CD8-positive, alpha-beta memory T cell (primary cell): ENCODE measurements at regions not wholly inside any gene's neighbourhood (a gene's known extent, or its start where the extent isn't known, plus 50 kb on each side); places are given as distances from the start of the nearest gene placed in this dataset.

ENCODE experiments used
- CTCF ChIA-PET: fragments of 350-600 bp; sonication (Branson Sonifier 250); formaldehyde crosslinking; loops from one replicate; lab custom pipeline; 2021; ENCODE audit warnings: antibody characterized with exemption; lab: Charles Lee
- POLR2A ChIA-PET: fragments of 350-600 bp; sonication (Branson Sonifier 250); formaldehyde crosslinking; loops from one replicate; lab custom pipeline; 2021; ENCODE audit warnings: antibody characterized with exemption; lab: Charles Lee
- DNase-seq, 5 donors: peaks; one replicate each; pipeline versions ENCODE4 v3.0.0 to v3.0.0-alpha.2; 2020 to 2022; ENCODE audit warnings: mixed read lengths in 1 of 5
- H3K27ac ChIP-seq: one replicate; pipeline ENCODE4 v1.7.0; 2013; ENCODE audit warnings: low read depth, mild to moderate bottlenecking, low read length, moderate library complexity
- H3K27me3 ChIP-seq: 2 replicates; pipeline ENCODE4 v1.7.0; 2013; ENCODE audit warnings: low read length, mild to moderate bottlenecking; ENCODE audit not compliant: insufficient read depth, poor library complexity, severe bottlenecking
- H3K36me3 ChIP-seq: 2 replicates; pipeline ENCODE4 v1.7.0; 2013; ENCODE audit warnings: mild to moderate bottlenecking, low read length, moderate library complexity; ENCODE audit not compliant: insufficient read depth
- H3K4me1 ChIP-seq: 2 replicates; pipeline ENCODE4 v1.7.0; 2013; ENCODE audit warnings: mild to moderate bottlenecking, low read length, moderate library complexity; ENCODE audit not compliant: insufficient read depth
- H3K4me3 ChIP-seq: 2 replicates; pipeline ENCODE4 v1.7.0; 2013; ENCODE audit warnings: mild to moderate bottlenecking, low read length
- H3K9me3 ChIP-seq: 2 replicates; pipeline ENCODE4 v1.7.0; 2013; ENCODE audit warnings: mild to moderate bottlenecking, low read length
- H3K27ac Mint-ChIP-seq, 8 donors: one replicate each; pipeline ENCODE4 v1.8.0; 2020 to 2021; ENCODE audit warnings: mixed read lengths in 8 of 8, mild to moderate bottlenecking in 6 of 8, inconsistent platforms in 3 of 8, moderate library complexity in 3 of 8
- H3K27me3 Mint-ChIP-seq, 2 donors: one replicate each; pipeline ENCODE4 v1.8.0; 2020 to 2021; ENCODE audit warnings: mixed read lengths in 2 of 2, mild to moderate bottlenecking in 1 of 2, moderate library complexity in 1 of 2
- H3K36me3 Mint-ChIP-seq, 3 donors: one replicate each; pipeline ENCODE4 v1.8.0; 2020 to 2021; ENCODE audit warnings: mixed read lengths in 3 of 3, inconsistent platforms in 1 of 3, mild to moderate bottlenecking in 1 of 3
- H3K4me1 Mint-ChIP-seq, 3 donors: one replicate each; pipeline ENCODE4 v1.8.0; 2020 to 2021; ENCODE audit warnings: mixed read lengths in 3 of 3, inconsistent platforms in 1 of 3, mild to moderate bottlenecking in 1 of 3
- H3K4me3 Mint-ChIP-seq, 7 donors: one replicate each; pipeline ENCODE4 v1.8.0; 2020 to 2021; ENCODE audit warnings: mixed read lengths in 7 of 7, mild to moderate bottlenecking in 6 of 7, moderate library complexity in 4 of 7, inconsistent platforms in 2 of 7
- H3K9me3 Mint-ChIP-seq, 5 donors: one replicate each; pipeline ENCODE4 v1.8.0; 2020 to 2022; ENCODE audit warnings: mixed read lengths in 5 of 5, mild to moderate bottlenecking in 3 of 5, moderate library complexity in 2 of 5, inconsistent platforms in 1 of 5

DNA sequence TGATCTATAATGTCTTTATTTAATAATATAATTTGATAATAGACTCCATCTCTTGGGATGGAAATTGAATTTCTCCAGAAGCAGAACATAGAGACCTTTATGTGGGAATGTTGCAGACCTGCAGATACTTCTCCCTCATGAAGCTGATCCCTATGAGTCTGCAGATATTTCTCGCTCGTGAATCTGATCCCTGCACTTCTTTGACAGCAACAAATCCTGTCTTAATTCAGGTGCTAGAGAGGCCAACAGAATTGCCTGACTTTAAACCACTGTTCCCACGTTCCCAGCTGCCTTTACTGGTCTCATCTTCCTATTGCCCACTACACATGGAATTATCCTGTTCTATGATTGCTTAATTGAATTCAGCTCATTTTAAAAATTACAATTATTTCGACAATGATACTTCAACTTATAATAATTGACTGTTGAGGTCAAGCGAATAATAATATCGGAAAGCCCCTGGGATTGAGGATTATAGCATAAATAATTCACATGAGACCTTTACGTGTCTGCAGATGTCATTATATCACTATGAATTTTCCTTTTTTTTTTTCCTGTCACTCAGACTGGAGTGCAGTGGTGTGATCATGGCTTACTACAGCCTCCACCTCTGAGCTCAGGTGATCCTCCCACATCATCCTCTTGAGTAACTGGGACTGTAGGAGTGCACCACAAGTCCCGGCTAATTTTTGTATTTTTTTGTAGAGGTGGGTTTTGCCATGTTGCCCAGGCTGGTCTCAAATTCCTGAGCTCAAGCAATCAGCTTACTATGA lies 486.4 kb upstream of the ADARB2 start:
- peaks cover 0 to 3% (median 2%) of the 10 kb centered on the region in 3 donors for H3K4me1 Mint-ChIP-seq
- no peak overlapping the region for H3K27ac Mint-ChIP-seq
- no peaks in the 10 kb centered on the region for H3K4me1 ChIP-seq
- peaks cover 0 to 2% of the 10 kb centered on the region in 2 donors for H3K27me3 Mint-ChIP-seq
- H3K27ac ChIP-seq = no peak overlapping the region
- no peaks in the 10 kb centered on the region for H3K27me3 ChIP-seq
- H3K36me3 Mint-ChIP-seq = no peaks in the 10 kb centered on the region
- peaks cover 0 to 3% (median 0%) of the 10 kb centered on the region in 5 donors for H3K9me3 Mint-ChIP-seq
- H3K36me3 ChIP-seq = no peaks in the 10 kb centered on the region
- ChIA-PET CTCF (no interaction called here), POLR2A (no interaction called here)
- no peak overlapping the region for H3K4me3 ChIP-seq
- H3K9me3 ChIP-seq = no peaks in the 10 kb centered on the region
- no peak overlapping the region for H3K4me3 Mint-ChIP-seq
- DNase-seq = no peak

DNA sequence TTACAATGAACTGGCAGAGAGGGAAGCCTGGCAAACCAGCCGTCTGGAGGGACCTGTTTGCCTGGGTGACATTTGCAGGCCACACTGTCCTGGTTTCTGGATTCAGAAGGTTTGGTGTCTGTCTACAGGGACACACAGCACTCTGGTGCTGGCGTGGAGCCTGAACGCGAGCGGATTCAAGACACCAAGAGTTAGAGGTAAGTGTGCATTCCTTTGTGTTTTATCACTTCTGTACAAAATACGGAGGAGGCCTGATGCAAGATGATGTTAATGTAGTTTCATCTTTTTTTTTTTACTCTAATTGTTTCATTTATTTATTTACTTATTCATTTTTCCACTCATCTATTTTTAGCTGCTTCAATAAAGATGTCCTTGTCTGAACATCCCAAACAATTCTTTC lies 485.3 kb upstream of the ADARB2 start:
- no peaks in the 10 kb centered on the region for H3K27me3 ChIP-seq
- Mint-ChIP-seq H3K27ac (no peak overlapping the region), H3K4me1 (peaks cover 0 to 3% (median 2%) of the 10 kb centered on the region in 3 donors), H3K36me3 (no peaks in the 10 kb centered on the region), H3K27me3 (peaks cover 0 to 2% of the 10 kb centered on the region in 2 donors), H3K4me3 (no peak overlapping the region), H3K9me3 (peaks cover 0 to 3% (median 0%) of the 10 kb centered on the region in 5 donors)
- H3K27ac ChIP-seq = no peak overlapping the region
- no peaks in the 10 kb centered on the region for H3K36me3 ChIP-seq
- no peaks in the 10 kb centered on the region for H3K9me3 ChIP-seq
- ChIA-PET CTCF (no interaction called here), POLR2A (no interaction called here)
- H3K4me3 ChIP-seq = no peak overlapping the region
- no peaks in the 10 kb centered on the region for H3K4me1 ChIP-seq
- DNase-seq = no peak

DNA sequence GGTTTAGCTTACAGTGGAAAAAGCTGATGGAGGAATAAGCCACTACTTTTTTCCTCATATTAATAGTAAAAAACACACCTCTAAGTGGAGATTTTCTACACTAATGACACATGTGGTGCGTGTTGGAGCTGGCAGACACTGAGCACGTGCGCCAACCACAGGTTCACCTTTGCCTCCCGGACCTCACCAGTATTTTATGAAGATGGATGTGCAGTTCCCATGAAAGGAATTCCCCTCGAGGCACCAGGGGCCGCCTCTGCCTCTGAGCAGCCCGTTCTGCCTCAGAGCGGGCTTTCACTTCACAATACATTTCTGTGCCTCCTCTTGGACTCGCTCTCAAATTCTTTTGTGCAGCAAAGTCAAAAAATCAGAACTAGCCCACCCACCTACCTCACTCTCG lies 477.5 kb upstream of the ADARB2 start:
- Mint-ChIP-seq H3K9me3 (peaks cover 0 to 2% (median 0%) of the 10 kb centered on the region in 5 donors), H3K36me3 (no peaks in the 10 kb centered on the region), H3K4me1 (no peaks in the 10 kb centered on the region), H3K4me3 (no peak overlapping the region), H3K27me3 (peaks cover 0 to 4% of the 10 kb centered on the region in 2 donors), H3K27ac (no peak overlapping the region)
- no peak for DNase-seq
- Histone ChIP-seq H3K27ac (no peak overlapping the region), H3K27me3 (no peaks in the 10 kb centered on the region), H3K4me3 (no peak overlapping the region), H3K4me1 (no peaks in the 10 kb centered on the region), H3K9me3 (no peaks in the 10 kb centered on the region), H3K36me3 (no peaks in the 10 kb centered on the region)
- POLR2A ChIA-PET = no interaction called here
- CTCF ChIA-PET = no interaction called here

DNA sequence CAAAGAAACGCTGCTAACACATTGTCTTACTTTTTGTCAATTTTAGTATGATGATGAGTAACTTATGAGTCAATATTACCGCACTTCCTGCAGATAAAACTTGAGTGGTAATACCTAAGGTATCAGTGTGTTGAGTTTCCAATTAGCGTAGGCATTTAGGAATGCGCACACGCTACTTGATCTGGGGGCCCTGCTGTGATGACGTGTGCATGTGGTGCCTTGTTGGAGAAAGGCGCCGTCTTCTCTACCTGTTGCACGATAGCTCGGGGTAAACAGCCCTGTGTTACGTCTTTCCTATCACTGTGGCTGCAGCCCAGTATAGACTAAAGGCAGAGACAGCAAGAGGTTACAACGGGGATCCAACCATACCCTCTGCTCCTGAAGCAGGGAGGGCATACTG lies 476.8 kb upstream of the ADARB2 start:
- Histone ChIP-seq H3K9me3 (no peaks in the 10 kb centered on the region), H3K27me3 (no peaks in the 10 kb centered on the region), H3K36me3 (no peaks in the 10 kb centered on the region), H3K4me3 (no peak overlapping the region), H3K27ac (no peak overlapping the region), H3K4me1 (no peaks in the 10 kb centered on the region)
- Mint-ChIP-seq H3K36me3 (no peaks in the 10 kb centered on the region), H3K4me3 (no peak overlapping the region), H3K27ac (no peak overlapping the region), H3K9me3 (peaks cover 0 to 2% (median 0%) of the 10 kb centered on the region in 5 donors), H3K4me1 (no peaks in the 10 kb centered on the region), H3K27me3 (peaks cover 0 to 4% of the 10 kb centered on the region in 2 donors)
- ChIA-PET CTCF (no interaction called here), POLR2A (no interaction called here)
- no peak for DNase-seq

DNA sequence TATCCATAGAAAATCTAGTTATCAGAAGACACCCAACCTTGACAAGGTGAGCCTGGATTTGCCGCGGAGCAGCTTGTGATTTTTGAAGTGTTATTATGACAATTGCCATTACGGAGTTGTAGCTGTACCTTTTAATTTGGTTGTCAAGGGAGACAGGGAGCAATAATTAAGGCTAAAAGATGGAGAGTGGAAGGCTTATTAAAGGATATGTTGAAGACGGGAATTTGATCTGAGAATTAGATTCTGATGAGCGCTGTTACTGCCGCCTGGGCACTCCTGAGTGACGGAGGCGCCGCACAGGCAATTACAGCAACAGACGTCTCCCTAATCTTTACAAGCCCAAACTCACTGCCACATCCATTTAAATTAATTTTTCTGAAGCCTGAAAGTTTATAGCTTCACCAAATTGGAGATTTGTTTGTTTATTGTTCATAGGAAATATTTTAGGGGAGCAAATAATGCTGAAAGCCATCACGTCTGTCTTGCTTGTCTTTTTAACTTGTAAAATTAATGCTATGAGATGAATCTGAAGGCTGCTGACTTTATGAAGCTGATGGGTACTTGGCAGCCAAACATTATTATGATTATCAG lies 475.0 kb upstream of the ADARB2 start:
- H3K36me3 Mint-ChIP-seq = no peaks in the 10 kb centered on the region
- H3K27ac ChIP-seq = no peak overlapping the region
- H3K9me3 ChIP-seq = no peaks in the 10 kb centered on the region
- no peak for DNase-seq
- peaks cover 0 to 2% (median under 1%) of the 10 kb centered on the region in 5 donors for H3K9me3 Mint-ChIP-seq
- CTCF ChIA-PET = no interaction called here
- H3K4me3 ChIP-seq = no peak overlapping the region
- no peak overlapping the region for H3K4me3 Mint-ChIP-seq
- POLR2A ChIA-PET = no interaction called here
- H3K27ac Mint-ChIP-seq = no peak overlapping the region
- no peaks in the 10 kb centered on the region for H3K4me1 ChIP-seq
- H3K27me3 Mint-ChIP-seq = peaks cover 0 to 4% of the 10 kb centered on the region in 2 donors
- H3K4me1 Mint-ChIP-seq = no peaks in the 10 kb centered on the region
- H3K36me3 ChIP-seq = no peaks in the 10 kb centered on the region
- H3K27me3 ChIP-seq = no peaks in the 10 kb centered on the region

DNA sequence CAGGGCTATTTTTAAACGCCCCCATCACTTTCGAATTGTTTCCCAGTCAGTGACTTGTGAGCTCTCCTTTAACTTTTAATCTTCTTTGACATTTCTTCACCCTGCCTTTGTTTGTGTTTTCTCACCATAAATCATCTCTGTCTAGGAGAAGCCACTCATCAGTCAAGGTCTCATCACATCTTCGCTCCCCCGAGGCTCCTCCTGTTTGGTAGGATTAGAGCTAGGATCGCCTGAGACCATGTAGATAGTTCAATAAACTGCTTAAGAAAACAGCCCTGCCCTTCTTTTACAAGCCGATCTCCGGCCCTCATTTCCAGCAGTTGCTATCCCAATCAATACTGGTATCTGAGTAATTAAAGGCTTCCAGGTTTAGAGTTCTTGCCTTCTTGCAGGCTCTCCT lies 472.8 kb upstream of the ADARB2 start:
- H3K27me3 Mint-ChIP-seq = peaks cover 0 to 4% of the 10 kb centered on the region in 2 donors
- POLR2A ChIA-PET = no interaction called here
- no peak for DNase-seq
- H3K36me3 ChIP-seq = no peaks in the 10 kb centered on the region
- no peak overlapping the region for H3K4me3 Mint-ChIP-seq
- H3K9me3 Mint-ChIP-seq = peaks cover 0 to 3% (median 2%) of the 10 kb centered on the region in 5 donors
- no peak overlapping the region for H3K4me3 ChIP-seq
- no peak overlapping the region for H3K27ac ChIP-seq
- H3K4me1 Mint-ChIP-seq = no peaks in the 10 kb centered on the region
- H3K27me3 ChIP-seq = no peaks in the 10 kb centered on the region
- CTCF ChIA-PET = no interaction called here
- no peaks in the 10 kb centered on the region for H3K9me3 ChIP-seq
- no peaks in the 10 kb centered on the region for H3K4me1 ChIP-seq
- no peak overlapping the region for H3K27ac Mint-ChIP-seq
- no peaks in the 10 kb centered on the region for H3K36me3 Mint-ChIP-seq

DNA sequence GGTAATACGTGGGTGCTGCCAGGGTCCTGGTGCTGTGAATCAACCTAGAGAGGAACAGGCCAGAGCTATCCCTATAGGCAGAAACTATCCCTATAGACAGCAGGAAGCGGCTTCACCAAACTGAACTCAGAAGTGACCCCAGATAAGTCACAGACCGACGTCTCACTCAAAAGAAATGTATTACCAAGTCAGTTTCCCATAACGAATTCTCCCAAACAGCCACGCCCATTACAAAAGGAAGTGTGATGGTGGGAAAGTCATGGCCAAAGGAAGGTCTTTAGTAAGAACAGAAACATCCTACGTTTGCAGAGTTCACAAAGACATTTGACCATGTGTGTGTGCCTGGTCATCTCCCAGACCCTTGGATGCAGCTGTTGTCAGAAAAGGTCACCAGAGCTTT lies 470.8 kb upstream of the ADARB2 start:
- no peak overlapping the region for H3K27ac ChIP-seq
- H3K27me3 ChIP-seq = no peaks in the 10 kb centered on the region
- no peaks in the 10 kb centered on the region for H3K9me3 ChIP-seq
- Mint-ChIP-seq H3K4me3 (no peak overlapping the region), H3K4me1 (no peaks in the 10 kb centered on the region), H3K9me3 (peaks cover 0 to 3% (median 0%) of the 10 kb centered on the region in 5 donors), H3K27me3 (peaks cover 0 to under 1% of the 10 kb centered on the region in 2 donors), H3K36me3 (no peaks in the 10 kb centered on the region), H3K27ac (no peak overlapping the region)
- ChIA-PET CTCF (no interaction called here), POLR2A (no interaction called here)
- H3K4me3 ChIP-seq = no peak overlapping the region
- H3K4me1 ChIP-seq = no peaks in the 10 kb centered on the region
- no peak for DNase-seq
- no peaks in the 10 kb centered on the region for H3K36me3 ChIP-seq

DNA sequence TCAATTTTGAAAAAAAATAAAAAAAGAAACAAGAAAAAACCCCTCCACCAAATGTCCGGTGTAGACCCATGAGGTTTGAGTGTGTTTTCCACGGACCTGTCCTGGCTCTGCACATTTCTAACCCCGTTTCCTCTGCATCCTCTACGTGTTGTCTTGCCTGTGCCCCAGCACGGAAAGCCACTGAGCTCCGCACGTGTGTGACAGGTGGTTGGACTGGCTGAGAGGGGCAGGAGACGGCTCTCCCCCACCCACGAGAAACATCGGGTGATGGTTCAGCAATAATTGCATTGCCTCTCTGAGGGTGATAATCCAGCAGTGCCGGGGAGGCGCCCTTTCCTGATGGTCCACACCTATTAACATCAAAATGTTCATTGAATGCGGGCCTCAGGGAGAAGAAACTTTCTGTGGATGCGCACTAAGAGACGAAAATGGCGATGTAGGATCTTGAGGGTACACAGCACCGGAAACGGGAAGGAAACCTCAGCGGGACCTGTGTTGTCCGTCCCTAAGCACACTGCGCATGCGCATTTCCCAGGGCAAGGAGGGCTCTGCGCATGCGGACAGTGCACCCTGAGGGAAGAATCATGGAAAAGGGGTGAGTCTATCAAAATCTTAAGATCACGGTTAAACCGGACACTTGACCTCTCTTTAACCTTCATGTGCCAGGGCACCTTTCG lies 470.1 kb upstream of the ADARB2 start:
- no peak overlapping the region for H3K27ac ChIP-seq
- H3K9me3 ChIP-seq = no peaks in the 10 kb centered on the region
- H3K4me3 ChIP-seq = no peak overlapping the region
- H3K9me3 Mint-ChIP-seq = peaks cover 0 to 3% (median 0%) of the 10 kb centered on the region in 5 donors
- no peak for DNase-seq
- no peaks in the 10 kb centered on the region for H3K4me1 Mint-ChIP-seq
- H3K27ac Mint-ChIP-seq = no peak overlapping the region
- peaks cover 0 to 1% of the 10 kb centered on the region in 2 donors for H3K27me3 Mint-ChIP-seq
- H3K4me1 ChIP-seq = no peaks in the 10 kb centered on the region
- no peak overlapping the region for H3K4me3 Mint-ChIP-seq
- no peaks in the 10 kb centered on the region for H3K27me3 ChIP-seq
- CTCF ChIA-PET = no interaction called here
- H3K36me3 Mint-ChIP-seq = no peaks in the 10 kb centered on the region
- no peaks in the 10 kb centered on the region for H3K36me3 ChIP-seq
- POLR2A ChIA-PET = no interaction called here
